Activated CD4-positive, alpha-beta T cell treated with anti-CD3 and anti-CD28 coated beads, Interleukin-10, Interleukin-2, amounts not matched to agents 100 ng/mL and 50 ng/mL, durations not matched to agents 16 hours and 8 hours (primary cell): ENCODE measurements at regions not wholly inside any gene's neighbourhood (a gene's known extent, or its start where the extent isn't known, plus 50 kb on each side); places are given as distances from the start of the nearest gene placed in this dataset.

Experiments
- DNase-seq: peaks from one replicate; pipeline ENCODE4 v3.0.0-alpha.2; 2020

- DNase-seq: no peak
Observed at GRCh38 chr1:5765997-5766913, 226.0 kb downstream of the NPHP4 start.

GRCh38 chr1:5765483-5765882, 226.7 kb downstream of the NPHP4 start:
- DNase-seq: no peak

- no peak for DNase-seq
Observed at GRCh38 chr1:5764959-5765358, 227.3 kb downstream of the NPHP4 start.

- DNase-seq: no peak
Observed at GRCh38 chr1:5764464-5764863, 227.8 kb downstream of the NPHP4 start.

GRCh38 chr1:5763696-5764370, 228.4 kb downstream of the NPHP4 start:
- DNase-seq: no peak

DNA sequence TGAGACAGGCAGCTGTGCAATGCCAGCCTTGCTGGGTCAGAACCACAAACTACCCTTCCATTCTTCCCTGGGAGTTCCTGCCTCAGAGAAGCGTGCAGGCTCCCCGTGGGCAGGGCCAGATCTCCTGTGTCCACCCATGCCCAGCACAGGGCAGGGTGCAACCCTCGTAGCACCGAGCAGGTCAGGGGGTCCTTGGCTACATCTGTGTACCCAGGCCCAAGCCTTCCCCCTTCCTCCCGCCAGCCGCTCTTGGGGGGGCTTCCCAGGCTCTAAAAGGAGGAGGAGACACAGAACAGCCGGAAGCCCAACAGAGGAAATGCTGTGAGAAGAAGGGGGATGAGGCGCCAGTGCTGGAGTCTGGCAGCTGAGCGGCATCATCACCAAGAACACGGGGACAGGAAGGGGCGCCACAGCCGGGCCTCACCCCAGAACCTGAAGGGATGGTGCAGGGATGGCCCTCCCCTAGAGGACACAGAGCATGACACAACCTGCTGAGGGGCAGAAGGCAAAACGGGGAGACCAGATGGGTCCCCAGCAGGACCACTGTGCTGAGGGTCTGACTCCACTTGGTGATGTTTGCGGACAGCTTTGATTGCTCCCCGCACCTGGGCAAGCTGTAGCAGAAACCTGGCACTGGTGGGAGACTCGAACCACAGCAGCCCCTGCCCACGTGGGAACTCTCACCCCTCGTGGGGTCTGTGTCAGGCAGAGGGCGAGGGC, 233.2 kb downstream of the NPHP4 start:
- no peak for DNase-seq

- no peak for DNase-seq
Observed at GRCh38 chr1:5758000-5758858, 234.0 kb downstream of the NPHP4 start.

DNA sequence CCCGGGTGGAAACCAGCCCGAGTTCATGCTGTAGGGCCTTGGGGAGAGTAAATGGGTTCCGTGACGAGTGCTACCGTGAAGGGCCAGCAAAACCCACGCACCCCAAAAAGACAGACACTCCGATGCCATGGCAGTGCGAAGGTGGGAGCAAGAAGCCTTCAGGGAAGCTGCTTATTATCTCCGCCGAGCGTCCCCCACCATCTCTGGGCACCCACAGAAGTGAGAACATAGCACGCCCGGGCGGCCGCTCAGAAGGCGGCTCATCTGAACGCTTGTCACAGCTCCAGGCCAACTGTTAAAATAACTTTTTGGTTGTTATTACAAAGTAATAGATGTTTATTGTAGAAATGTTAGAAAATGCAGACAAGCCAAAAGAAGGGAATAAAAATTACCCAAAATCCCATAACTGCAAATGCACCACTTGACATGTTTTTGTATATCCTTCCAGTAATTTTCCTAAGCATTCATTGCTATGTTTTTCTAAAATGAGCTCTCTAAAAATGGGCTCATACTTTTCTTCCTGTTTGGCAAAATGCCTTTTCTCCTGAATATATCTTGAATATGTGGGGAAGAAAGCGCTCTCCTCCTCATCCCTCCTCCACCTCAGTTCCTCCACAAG, 234.9 kb downstream of the NPHP4 start:
- no peak for DNase-seq

- DNase-seq: no peak
Observed at GRCh38 chr1:5756434-5757186, 235.6 kb downstream of the NPHP4 start.

DNA sequence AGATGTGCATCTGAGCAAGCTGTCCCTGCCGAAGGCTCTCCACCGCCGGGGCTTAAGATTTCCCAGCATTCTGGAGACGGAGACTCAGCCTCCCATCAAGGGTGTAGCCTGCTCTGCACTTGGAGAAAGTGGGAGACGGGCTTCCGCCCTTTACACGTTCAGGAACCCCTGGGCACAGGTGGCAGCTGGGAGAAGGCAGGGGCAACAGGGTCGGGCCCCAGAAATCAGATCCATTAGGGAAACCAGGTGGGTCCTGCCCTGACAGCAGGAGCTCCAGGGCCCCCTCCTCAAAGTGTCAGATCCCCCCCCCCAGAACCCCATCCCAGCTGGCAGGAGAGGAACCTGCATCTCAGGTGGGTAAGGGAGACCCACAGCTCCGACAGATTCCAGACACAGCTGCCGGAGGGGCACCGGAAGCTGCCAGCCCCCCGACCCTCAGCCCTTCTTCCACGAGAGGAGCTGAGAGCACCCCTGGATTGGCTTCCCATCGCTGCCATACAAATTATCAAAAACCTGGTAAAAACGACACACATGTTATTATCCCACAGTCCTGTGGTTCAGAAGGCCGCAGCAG, 236.6 kb downstream of the NPHP4 start:
- DNase-seq: no peak

- no peak for DNase-seq
Observed at GRCh38 chr1:5754817-5755551, 237.2 kb downstream of the NPHP4 start.

DNA sequence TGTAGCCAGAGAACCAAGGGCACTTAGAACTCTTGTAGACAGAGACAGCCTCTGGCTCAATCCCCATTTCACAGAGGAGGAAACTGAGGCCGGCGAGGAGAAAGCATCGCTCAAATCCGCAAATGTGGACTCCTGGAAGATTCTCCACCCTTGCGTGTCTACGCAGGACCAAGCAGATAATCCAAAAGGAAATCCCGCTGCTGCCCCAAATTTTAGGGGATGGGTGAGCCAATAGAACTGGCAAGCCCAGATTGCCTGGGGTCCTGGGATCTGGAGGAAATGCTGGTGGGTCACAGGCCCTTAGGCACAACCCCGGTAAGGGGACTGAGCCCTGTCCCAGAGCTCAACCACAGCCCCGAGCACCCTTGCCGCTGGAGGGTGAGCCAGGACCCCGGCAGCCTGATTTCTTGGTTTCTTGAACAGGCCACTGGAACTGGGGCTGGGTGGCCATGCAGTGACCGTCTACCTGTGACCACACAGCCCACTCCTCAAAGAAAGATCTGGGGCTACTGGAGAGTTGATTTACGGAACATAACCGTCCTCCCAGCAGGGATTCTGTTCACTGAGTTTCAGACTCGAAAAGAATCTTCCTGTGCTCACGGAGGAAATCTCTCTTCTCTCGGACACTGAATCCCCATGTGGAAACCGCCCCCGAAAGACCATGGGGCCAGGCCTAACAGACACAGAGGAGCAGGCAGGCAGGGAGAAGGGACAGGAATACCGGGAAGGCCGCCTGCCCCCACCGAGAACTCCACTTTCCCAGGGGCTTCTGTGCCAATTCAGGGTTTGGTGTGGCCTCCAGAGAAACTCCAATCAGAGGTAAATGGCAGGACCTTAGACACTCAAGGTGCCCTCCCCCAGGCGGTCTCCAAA, 238.4 kb downstream of the NPHP4 start:
- no peak for DNase-seq

GRCh38 chr1:5752746-5753548, 239.3 kb downstream of the NPHP4 start:
- no peak for DNase-seq

- DNase-seq: no peak
Observed at GRCh38 chr1:5751833-5752745, 240.1 kb downstream of the NPHP4 start.

GRCh38 chr1:5751163-5751540, 241.1 kb downstream of the NPHP4 start:
- DNase-seq: no peak

GRCh38 chr1:5750186-5751162, 241.8 kb downstream of the NPHP4 start:
- no peak for DNase-seq
